ENCODE measurements at regions not wholly inside any gene's neighbourhood (a gene's known extent, or its start where the extent isn't known, plus 50 kb on each side); places are given as distances from the start of the nearest gene placed in this dataset.

GRCh38 chr6:134491477-134491876 lies 173.6 kb upstream of the SGK1 start:
- Mint-ChIP-seq H3K9me3 (no peaks in the 10 kb centered on the region; the same call in 1 of the 2 replicates), H3K4me1 (ENCODE audit: low read depth) (no peaks in the 10 kb centered on the region), H3K27me3 (ENCODE audit: insufficient read depth) (no peaks in the 10 kb centered on the region), H3K4me3 (no peak overlapping the region), H3K36me3 (ENCODE audit: low read depth) (no peaks in the 10 kb centered on the region), H3K27ac (no peak overlapping the region)
- TF ChIP-seq CTCF (IDR thresholded peaks at IDR 0.05), result no peak
- DNase-seq, result no peak

GRCh38 chr6:134482593-134483270 lies 164.8 kb upstream of the SGK1 start:
- no peaks in the 10 kb centered on the region for H3K27me3 Mint-ChIP-seq (ENCODE audit: insufficient read depth)
- no peak overlapping the region for H3K27ac Mint-ChIP-seq
- TF ChIP-seq CTCF (IDR thresholded peaks at IDR 0.05), result no peak
- H3K36me3 Mint-ChIP-seq (ENCODE audit: low read depth), result no peaks in the 10 kb centered on the region
- peaks cover 14% of the 10 kb centered on the region for H3K4me1 Mint-ChIP-seq (ENCODE audit: low read depth)
- no peaks in the 10 kb centered on the region for H3K9me3 Mint-ChIP-seq
- no peak overlapping the region for H3K4me3 Mint-ChIP-seq
- no peak for DNase-seq

- H3K27ac Mint-ChIP-seq, result no peak overlapping the region
- H3K4me3 Mint-ChIP-seq, result no peak overlapping the region
- no peaks in the 10 kb centered on the region for H3K27me3 Mint-ChIP-seq (ENCODE audit: insufficient read depth)
- TF ChIP-seq CTCF (IDR thresholded peaks at IDR 0.05), result no peak
- no peak for DNase-seq
- H3K4me1 Mint-ChIP-seq (ENCODE audit: low read depth), result peaks cover 16% of the 10 kb centered on the region
- H3K9me3 Mint-ChIP-seq, result no peaks in the 10 kb centered on the region
- H3K36me3 Mint-ChIP-seq (ENCODE audit: low read depth), result no peaks in the 10 kb centered on the region
Measured at GRCh38 chr6:134481966-134482365, 164.1 kb upstream of the SGK1 start.

- Mint-ChIP-seq H3K27me3 (ENCODE audit: insufficient read depth) (no peaks in the 10 kb centered on the region), H3K9me3 (no peaks in the 10 kb centered on the region), H3K4me1 (ENCODE audit: low read depth) (peaks cover 16% of the 10 kb centered on the region), H3K36me3 (ENCODE audit: low read depth) (no peaks in the 10 kb centered on the region), H3K27ac (no peak overlapping the region), H3K4me3 (no peak overlapping the region)
- TF ChIP-seq CTCF (IDR thresholded peaks at IDR 0.05), result no peak
- no peak for DNase-seq
Measured at GRCh38 chr6:134480593-134480992, 162.7 kb upstream of the SGK1 start.

- Mint-ChIP-seq H3K4me3 (no peak overlapping the region), H3K27me3 (ENCODE audit: insufficient read depth) (no peaks in the 10 kb centered on the region), H3K4me1 (ENCODE audit: low read depth) (peaks cover 16% of the 10 kb centered on the region), H3K9me3 (no peaks in the 10 kb centered on the region), H3K27ac (no peak overlapping the region), H3K36me3 (ENCODE audit: low read depth) (no peaks in the 10 kb centered on the region)
- no peak for TF ChIP-seq CTCF (IDR thresholded peaks at IDR 0.05)
- DNase-seq, result no peak
Measured at GRCh38 chr6:134478764-134479399, 161.0 kb upstream of the SGK1 start.

Data from HFFc6 (cell line).